ENCODE measurements at regions not wholly inside any gene's neighbourhood (a gene's known extent, or its start where the extent isn't known, plus 50 kb on each side); places are given as distances from the start of the nearest gene placed in this dataset.

DNA sequence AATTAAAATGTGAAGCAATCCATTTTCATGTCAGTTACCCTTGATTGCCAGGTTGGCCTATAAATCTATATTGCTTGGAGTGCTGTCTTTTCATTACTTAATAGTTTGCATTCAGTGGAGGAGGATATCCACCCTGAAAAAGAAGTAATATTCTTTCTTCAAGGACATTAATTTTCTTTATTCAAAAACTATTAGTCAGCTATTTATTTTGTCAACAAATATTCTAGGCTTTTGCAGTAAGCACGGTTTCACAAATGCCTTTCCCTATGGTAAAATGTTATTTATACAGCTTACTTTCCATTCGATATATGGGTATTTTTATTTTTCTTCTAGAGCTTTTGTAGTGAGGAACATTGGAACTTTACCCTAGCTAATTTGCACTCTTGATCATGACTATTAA, 1176.9 kb upstream of the NUDT12 start:
- TF ChIP-seq POLR2A (IDR thresholded peaks at IDR 0.05) (no peak), EP300 (IDR thresholded peaks at IDR 0.05) (no peak), POLR2AphosphoS5 (IDR thresholded peaks at IDR 0.05) (no peak)
- TF ChIP-seq, protein P1, sequence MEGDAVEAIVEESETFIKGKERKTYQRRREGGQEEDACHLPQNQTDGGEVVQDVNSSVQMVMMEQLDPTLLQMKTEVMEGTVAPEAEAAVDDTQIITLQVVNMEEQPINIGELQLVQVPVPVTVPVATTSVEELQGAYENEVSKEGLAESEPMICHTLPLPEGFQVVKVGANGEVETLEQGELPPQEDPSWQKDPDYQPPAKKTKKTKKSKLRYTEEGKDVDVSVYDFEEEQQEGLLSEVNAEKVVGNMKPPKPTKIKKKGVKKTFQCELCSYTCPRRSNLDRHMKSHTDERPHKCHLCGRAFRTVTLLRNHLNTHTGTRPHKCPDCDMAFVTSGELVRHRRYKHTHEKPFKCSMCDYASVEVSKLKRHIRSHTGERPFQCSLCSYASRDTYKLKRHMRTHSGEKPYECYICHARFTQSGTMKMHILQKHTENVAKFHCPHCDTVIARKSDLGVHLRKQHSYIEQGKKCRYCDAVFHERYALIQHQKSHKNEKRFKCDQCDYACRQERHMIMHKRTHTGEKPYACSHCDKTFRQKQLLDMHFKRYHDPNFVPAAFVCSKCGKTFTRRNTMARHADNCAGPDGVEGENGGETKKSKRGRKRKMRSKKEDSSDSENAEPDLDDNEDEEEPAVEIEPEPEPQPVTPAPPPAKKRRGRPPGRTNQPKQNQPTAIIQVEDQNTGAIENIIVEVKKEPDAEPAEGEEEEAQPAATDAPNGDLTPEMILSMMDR (IDR thresholded peaks at IDR 0.05), result no peak
- DNase-seq, result no peak
- ATAC-seq (ENCODE audit: low FRiP score in 2 of 2), result no peak
- no peaks in the 10 kb centered on the region for H3K9me3 ChIP-seq
- WGBS, 2 donors, result 85 to 86% methylated on average over 2 of the region's 2 CpGs
- H3K4me3 ChIP-seq, result no peak overlapping the region
- H3K27me3 ChIP-seq, result no peaks in the 10 kb centered on the region
- no peak overlapping the region for H3K27ac ChIP-seq
- H3K36me3 ChIP-seq, result no peaks in the 10 kb centered on the region
- H3K4me1 ChIP-seq, result no peaks in the 10 kb centered on the region

DNA sequence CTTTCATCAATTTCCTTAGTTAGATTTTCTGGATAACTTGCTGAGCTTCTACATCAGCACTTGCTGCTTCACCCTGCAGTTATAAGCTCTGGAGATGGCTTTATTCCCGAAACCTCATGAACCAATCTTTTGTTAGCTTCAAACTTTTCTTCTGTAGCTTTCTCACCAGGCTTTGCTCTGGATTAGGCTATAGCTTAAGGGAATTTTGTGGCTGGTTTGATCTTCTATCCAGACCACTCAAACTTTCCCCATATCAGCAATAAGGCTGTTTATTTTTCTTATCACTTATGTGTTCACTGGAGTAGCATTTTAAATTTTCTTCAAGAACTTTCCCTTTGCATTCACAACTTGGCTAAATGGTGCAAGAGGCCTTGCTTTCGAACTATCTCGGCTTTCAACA, 1173.5 kb upstream of the NUDT12 start:
- Histone ChIP-seq H3K27ac (no peak overlapping the region), H3K27me3 (no peaks in the 10 kb centered on the region), H3K36me3 (no peaks in the 10 kb centered on the region), H3K9me3 (no peaks in the 10 kb centered on the region), H3K4me1 (no peaks in the 10 kb centered on the region), H3K4me3 (no peak overlapping the region)
- no peak for TF ChIP-seq POLR2AphosphoS5 (IDR thresholded peaks at IDR 0.05)
- no peak for TF ChIP-seq POLR2A (IDR thresholded peaks at IDR 0.05)
- no peak for TF ChIP-seq EP300 (IDR thresholded peaks at IDR 0.05)
- TF ChIP-seq, protein P1 (IDR thresholded peaks at IDR 0.05), result no peak
- WGBS, 2 donors, result 62 to 80% methylated on average over 3 of the region's 3 CpGs
- ATAC-seq (ENCODE audit: low FRiP score in 2 of 2), result no peak
- DNase-seq, result no peak

DNA sequence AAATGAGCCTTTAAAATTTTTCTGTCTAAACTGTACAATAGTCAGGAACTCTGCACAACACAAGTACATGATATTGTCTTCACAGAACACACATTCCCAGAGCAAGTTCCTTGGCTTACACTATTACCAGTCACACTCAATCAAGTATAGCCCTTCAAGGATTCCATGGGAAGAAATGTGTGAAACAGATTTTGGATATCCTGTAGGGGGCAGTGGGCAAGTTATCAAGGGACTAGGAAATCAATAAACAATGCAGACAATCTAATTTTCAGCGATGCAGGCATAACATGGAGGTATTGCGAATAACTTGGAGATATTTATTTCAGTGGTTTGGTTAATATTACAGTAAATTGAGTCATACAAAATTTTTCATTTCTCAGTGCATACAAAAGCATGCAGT, 1171.5 kb upstream of the NUDT12 start:
- ATAC-seq (ENCODE audit: low FRiP score in 2 of 2), result no peak
- Histone ChIP-seq H3K9me3 (no peaks in the 10 kb centered on the region), H3K27ac (no peak overlapping the region), H3K4me1 (no peaks in the 10 kb centered on the region), H3K27me3 (no peaks in the 10 kb centered on the region), H3K4me3 (no peak overlapping the region), H3K36me3 (no peaks in the 10 kb centered on the region)
- no peak for TF ChIP-seq POLR2A (IDR thresholded peaks at IDR 0.05)
- no peak for TF ChIP-seq POLR2AphosphoS5 (IDR thresholded peaks at IDR 0.05)
- DNase-seq, result no peak
- WGBS, 2 donors, result 88 to 97% methylated on average over 2 of the region's 2 CpGs

DNA sequence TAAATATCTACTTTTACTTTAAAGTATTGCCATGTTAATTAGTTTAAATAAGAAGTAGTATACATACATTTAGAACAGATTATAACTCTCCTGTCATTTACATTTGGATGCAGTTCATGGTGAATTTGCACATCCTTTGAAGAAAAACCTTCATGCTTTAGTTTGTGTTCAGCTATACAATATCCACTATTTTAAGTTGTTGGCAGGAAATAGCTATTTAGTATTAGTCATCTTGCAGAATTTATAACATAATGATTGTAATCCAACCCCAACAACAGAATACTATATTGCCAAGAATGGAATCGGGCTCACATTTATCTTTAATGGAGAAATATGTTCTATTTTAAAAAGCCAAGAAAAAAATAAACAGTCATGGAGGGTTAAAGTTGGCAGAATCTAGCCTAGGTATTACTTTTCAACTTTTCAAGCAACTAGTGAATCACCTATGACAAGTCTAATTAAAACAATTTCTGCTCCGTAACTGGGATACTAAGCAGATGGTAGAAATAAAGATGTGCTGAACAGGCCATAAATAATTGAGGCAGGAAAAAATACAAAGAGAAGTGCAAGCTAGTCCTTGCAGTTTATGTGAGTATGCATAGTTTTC, 1170.6 kb upstream of the NUDT12 start:
- H3K4me1 ChIP-seq, result no peaks in the 10 kb centered on the region
- H3K27me3 ChIP-seq, result no peaks in the 10 kb centered on the region
- TF ChIP-seq POLR2AphosphoS5 (IDR thresholded peaks at IDR 0.05) (no peak), EP300 (IDR thresholded peaks at IDR 0.05) (no peak), POLR2A (IDR thresholded peaks at IDR 0.05) (no peak)
- TF ChIP-seq, protein P1 (IDR thresholded peaks at IDR 0.05), result no peak
- WGBS, 2 donors, result 78 to 89% methylated on average over 2 of the region's 2 CpGs
- no peak overlapping the region for H3K27ac ChIP-seq
- ATAC-seq (ENCODE audit: low FRiP score in 2 of 2) (no peak), DNase-seq (no peak)
- H3K36me3 ChIP-seq, result no peaks in the 10 kb centered on the region
- no peak overlapping the region for H3K4me3 ChIP-seq
- no peaks in the 10 kb centered on the region for H3K9me3 ChIP-seq

DNA sequence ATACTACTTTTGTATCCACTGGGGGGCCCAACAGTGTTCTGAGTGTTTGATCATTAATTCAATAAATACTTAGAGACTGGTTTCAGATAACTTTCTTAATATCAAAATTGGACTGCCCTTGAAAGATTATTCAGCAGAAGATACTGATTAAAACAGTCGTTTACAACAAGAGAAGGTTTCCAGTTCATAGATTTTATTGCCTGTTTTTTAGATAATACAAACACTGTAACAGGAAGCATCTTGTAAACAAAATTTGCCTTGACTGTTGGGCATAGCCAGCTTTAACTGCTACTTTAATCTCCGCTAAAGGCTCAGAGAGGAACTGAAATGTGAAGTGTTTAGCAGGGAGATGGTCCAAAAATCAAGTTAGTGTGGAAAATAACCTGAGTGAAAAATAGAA, 1168.7 kb upstream of the NUDT12 start:
- H3K36me3 ChIP-seq, result no peaks in the 10 kb centered on the region
- WGBS, 2 donors, result 40 to 48% methylated on average over 2 of the region's 2 CpGs
- no peaks in the 10 kb centered on the region for H3K9me3 ChIP-seq
- H3K4me1 ChIP-seq, result no peaks in the 10 kb centered on the region
- H3K27me3 ChIP-seq, result no peaks in the 10 kb centered on the region
- no peak for DNase-seq
- no peak for TF ChIP-seq POLR2AphosphoS5 (IDR thresholded peaks at IDR 0.05)
- TF ChIP-seq, protein P1 (IDR thresholded peaks at IDR 0.05), result no peak
- TF ChIP-seq POLR2A (IDR thresholded peaks at IDR 0.05), result no peak
- TF ChIP-seq EP300 (IDR thresholded peaks at IDR 0.05), result no peak
- no peak for ATAC-seq (ENCODE audit: low FRiP score in 2 of 2)
- H3K4me3 ChIP-seq, result no peak overlapping the region
- H3K27ac ChIP-seq, result no peak overlapping the region
